Ovary (tissue), 7 donors: ENCODE measurements at regions not wholly inside any gene's neighbourhood (a gene's known extent, or its start where the extent isn't known, plus 50 kb on each side); places are given as distances from the start of the nearest gene placed in this dataset.

Source experiments
- DNase-seq, 5 donors: peaks; one replicate each; pipeline ENCODE4 v3.0.0-alpha.2; 2019 to 2020
- H3K27ac ChIP-seq, 2 donors: fragments of 200-600 bp; one replicate each; pipeline versions ENCODE4 v1.5.1 to v1.8.0; 2019 to 2022
- H3K27me3 ChIP-seq: fragments of 200-600 bp; one replicate; pipeline ENCODE4 v1.8.0; 2022
- H3K36me3 ChIP-seq: fragments of 200-600 bp; sonication (generic); one replicate; pipeline ENCODE4 v1.5.1; 2019
- H3K4me1 ChIP-seq: one replicate; pipeline ENCODE4 v1.8.1; 2013; ENCODE audit warnings: mild to moderate bottlenecking, moderate library complexity; ENCODE audit not compliant: insufficient read depth
- H3K4me3 ChIP-seq: fragments of 200-600 bp; sonication (generic); one replicate; pipeline ENCODE4 v1.5.1; 2017
- H3K9me3 ChIP-seq, 2 donors: fragments of 200-600 bp in 1 of 2; sonication (generic) in 1 of 2; one replicate each; pipeline versions ENCODE4 v1.5.1 to v1.8.1; 2013 to 2019; ENCODE audit warnings: mild to moderate bottlenecking in 1 of 2, moderate library complexity in 1 of 2
- CTCF ChIP-seq, 3 donors: fragments of 450-650 bp in 2 of 3; fragments of 200-600 bp in 1 of 3; IDR thresholded peaks; one replicate each; pipeline versions ENCODE4 v1.5.1 to v1.8.0; 2016 to 2022; ENCODE audit warnings: antibody characterized with exemption in 3 of 3, mild to moderate bottlenecking in 1 of 3
- EP300 ChIP-seq: sonication (generic); formaldehyde crosslinking; IDR thresholded peaks from one replicate; pipeline ENCODE4 v1.6.1; 2017; ENCODE audit warnings: antibody characterized with exemption
- POLR2A ChIP-seq: fragments of 450-650 bp; IDR thresholded peaks from one replicate; pipeline ENCODE4 v1.6.1; 2017; ENCODE audit warnings: antibody characterized with exemption, mild to moderate bottlenecking, moderate library complexity
- WGBS, 3 donors: extraction: QIAGEN DNeasy Blood & Tissue Kit in 1 of 3; methylation state at CpG; one replicate each; pipeline versions ENCODE4 v1.1.5 to v1.1.7; 2013 to 2017; 5-methylcytosine and 5-hydroxymethylcytosine counted together
- intact Hi-C, 4 donors: fragments of 100-400 bp; cut with DNase I; formaldehyde crosslinking; loops; one replicate each; pipeline versions ENCODE4 v1.11.0 to v1.15.1; 2022 to 2023
- donor health status: DM: no; HTN: no; CAD: no; lungs with moderate emphysema.
- donor health status: DM: no; HTN: no; CAD: no.
- donor health status: Bipolar disorder and iron deficiency.
- donor health status: DM: no; HTN: no; CAD: no.
- donor health status: DM: yes; HTN: yes; CAD: no.

- no peaks in the 10 kb centered on the region for H3K4me1 ChIP-seq
- intact Hi-C loops = no loop called here
- 45 to 58% (median 51%) methylated on average over 2 of the region's 2 CpGs for WGBS, 3 donors
Measured at GRCh38 chr2:16899958-16900357, 234.3 kb upstream of the CYRIA start.

GRCh38 chr2:16890081-16890480 lies 224.4 kb upstream of the CYRIA start:
- Histone ChIP-seq H3K9me3 (no peaks in the 10 kb centered on the region), H3K4me3 (no peak overlapping the region), H3K4me1 (no peaks in the 10 kb centered on the region), H3K27ac (no peak overlapping the region), H3K27me3 (no peaks in the 10 kb centered on the region), H3K36me3 (no peaks in the 10 kb centered on the region)
- WGBS, 3 donors = 63 to 76% (median 74%) methylated on average over 4 of the region's 4 CpGs
- TF ChIP-seq POLR2A = no peak
- TF ChIP-seq EP300 = no peak
- no peak for TF ChIP-seq CTCF (IDR thresholded peaks at IDR 0.05)
- intact Hi-C loops = no loop called here
- no peak for DNase-seq

More at GRCh38 chr2:16899958-16900357, 234.3 kb upstream of the CYRIA start:
- Histone ChIP-seq H3K27ac (no peak overlapping the region), H3K4me3 (no peak overlapping the region), H3K36me3 (no peaks in the 10 kb centered on the region), H3K27me3 (no peaks in the 10 kb centered on the region), H3K9me3 (no peaks in the 10 kb centered on the region)
- TF ChIP-seq POLR2A (no peak), CTCF (IDR thresholded peaks at IDR 0.05) (no peak), EP300 (no peak)
- DNase-seq = no peak

- no peak for DNase-seq
- Histone ChIP-seq H3K4me1 (no peaks in the 10 kb centered on the region), H3K27ac (no peak overlapping the region), H3K9me3 (no peaks in the 10 kb centered on the region), H3K4me3 (no peak overlapping the region), H3K36me3 (no peaks in the 10 kb centered on the region), H3K27me3 (no peaks in the 10 kb centered on the region)
- intact Hi-C loops = no loop called here
- 41 to 52% (median 46%) methylated on average over 1 of the region's 1 CpG for WGBS, 3 donors
- TF ChIP-seq EP300 (no peak), CTCF (IDR thresholded peaks at IDR 0.05) (no peak), POLR2A (no peak)
Measured at GRCh38 chr2:16885027-16885426, 219.4 kb upstream of the CYRIA start.

- 28 to 42% (median 30%) methylated on average over 3 of the region's 3 CpGs for WGBS, 3 donors
- no peaks in the 10 kb centered on the region for H3K36me3 ChIP-seq
- H3K27ac ChIP-seq = no peak overlapping the region
- TF ChIP-seq POLR2A = no peak
- no peak for TF ChIP-seq EP300
- no peak for TF ChIP-seq CTCF (IDR thresholded peaks at IDR 0.05)
- H3K27me3 ChIP-seq = no peaks in the 10 kb centered on the region
- H3K4me1 ChIP-seq = no peaks in the 10 kb centered on the region
- intact Hi-C loops = no loop called here
- no peaks in the 10 kb centered on the region for H3K9me3 ChIP-seq
- DNase-seq = no peak
- H3K4me3 ChIP-seq = no peak overlapping the region
Measured at GRCh38 chr2:16882706-16883105, 217.1 kb upstream of the CYRIA start.

GRCh38 chr2:16881122-16881521 lies 215.5 kb upstream of the CYRIA start:
- no peaks in the 10 kb centered on the region for H3K36me3 ChIP-seq
- no peaks in the 10 kb centered on the region for H3K9me3 ChIP-seq
- no peaks in the 10 kb centered on the region for H3K27me3 ChIP-seq
- TF ChIP-seq EP300 = no peak
- no peak overlapping the region for H3K27ac ChIP-seq
- H3K4me1 ChIP-seq = no peaks in the 10 kb centered on the region
- DNase-seq = no peak
- no peak overlapping the region for H3K4me3 ChIP-seq
- intact Hi-C loops = no loop called here
